Stomach (tissue), 8 donors: ENCODE measurements at regions not wholly inside any gene's neighbourhood (a gene's known extent, or its start where the extent isn't known, plus 50 kb on each side); places are given as distances from the start of the nearest gene placed in this dataset.

ENCODE experiments used
- DNase-seq, 2 donors: peaks; one replicate each; pipeline versions ENCODE4 v3.0.0 to v3.0.0-alpha.2; 2013 to 2019
- H3K27ac ChIP-seq, 5 donors: fragments of 200-600 bp in 4 of 5; sonication (generic) in 4 of 5; one replicate each; pipeline ENCODE4 v1.5.1; 2013 to 2019; ENCODE audit warnings: mild to moderate bottlenecking in 1 of 5, moderate library complexity in 1 of 5
- H3K27me3 ChIP-seq, 3 donors: fragments of 200-600 bp; sonication (generic); one replicate each; pipeline ENCODE4 v1.5.1; 2017 to 2019; ENCODE audit warnings: mixed run types in 1 of 3
- H3K36me3 ChIP-seq, 4 donors: fragments of 200-600 bp; sonication (generic); 1 replicate in 3 of 4; 2 replicates in 1 of 4; pipeline ENCODE4 v1.5.1; 2016 to 2019
- H3K4me1 ChIP-seq, 4 donors: fragments of 200-600 bp; sonication (generic); one replicate each; pipeline ENCODE4 v1.5.1; 2016 to 2019
- H3K4me3 ChIP-seq, 4 donors: fragments of 200-600 bp; sonication (generic) in 3 of 4; one replicate each; pipeline ENCODE4 v1.5.1; 2016 to 2019; ENCODE audit warnings: mild to moderate bottlenecking in 1 of 4
- H3K9me3 ChIP-seq, 4 donors: fragments of 200-600 bp; sonication (generic); one replicate each; pipeline ENCODE4 v1.5.1; 2016 to 2019
- CTCF ChIP-seq, 7 experiments: fragments of 450-650 bp in 4 of 7; fragments of 200-600 bp in 3 of 7; sonication (generic) in 3 of 7; IDR thresholded peaks; one replicate each; pipeline ENCODE4 v1.5.1; 2016 to 2019; ENCODE audit warnings: antibody characterized with exemption in 7 of 7, control low read depth in 2 of 7, mild to moderate bottlenecking in 1 of 7
- EP300 ChIP-seq: sonication (generic); formaldehyde crosslinking; IDR thresholded peaks from one replicate; pipeline ENCODE4 v1.6.1; 2017; ENCODE audit warnings: antibody characterized with exemption
- POLR2A ChIP-seq, 4 donors: fragments of 450-650 bp; IDR thresholded peaks; one replicate each; pipeline ENCODE4 v1.6.1; 2016; ENCODE audit warnings: antibody characterized with exemption in 4 of 4, control low read depth in 2 of 4, mild to moderate bottlenecking in 1 of 4, moderate library complexity in 1 of 4
- POLR2AphosphoS5 ChIP-seq, 3 donors: sonication (generic); formaldehyde crosslinking; IDR thresholded peaks; one replicate each; pipeline ENCODE4 v1.6.1; 2016; ENCODE audit warnings: antibody characterized with exemption in 3 of 3
- WGBS, 5 donors: extraction: QIAGEN DNeasy Blood & Tissue Kit in 3 of 5; methylation state at CpG; one replicate each; pipeline versions ENCODE4 v1.1.5 to v1.1.7; 2013 to 2018; 5-methylcytosine and 5-hydroxymethylcytosine counted together
- intact Hi-C: fragments of 100-400 bp; cut with DNase I; formaldehyde crosslinking; loops from one replicate; pipeline ENCODE4 v1.15.1; 2023; ENCODE audit warnings: low total_unique reads
- donor health status: healthy with polysubstance abuse.
- donor health status: Bipolar disorder and iron deficiency.
- donor health status: healthy.

- TF ChIP-seq CTCF (IDR thresholded peaks at IDR 0.05) (no peak), POLR2AphosphoS5 (IDR thresholded peaks at IDR 0.05) (no peak), EP300 (no peak), POLR2A (IDR thresholded peaks at IDR 0.05) (no peak)
- no peaks in the 10 kb centered on the region for H3K36me3 ChIP-seq
- DNase-seq: peak in 1 of 2 donors; percentile 38
- peaks cover 0 to 7% (median 0%) of the 10 kb centered on the region in 4 donors for H3K4me1 ChIP-seq
- no peak overlapping the region for H3K4me3 ChIP-seq
- H3K27ac ChIP-seq: no peak overlapping the region
- H3K27me3 ChIP-seq: no peaks in the 10 kb centered on the region
- 34 to 55% (median 49%) methylated on average over 6 of the region's 6 CpGs for WGBS, 5 donors
- H3K9me3 ChIP-seq: no peaks in the 10 kb centered on the region
- intact Hi-C loops: no loop called here
Observed at GRCh38 chr18:55907453-55908175, 319.6 kb upstream of the TCF4 start.

GRCh38 chr18:55906536-55906935 is 318.5 kb upstream of the TCF4 start:
- Histone ChIP-seq H3K36me3 (no peaks in the 10 kb centered on the region), H3K4me3 (no peak overlapping the region), H3K9me3 (no peaks in the 10 kb centered on the region), H3K27me3 (no peaks in the 10 kb centered on the region), H3K27ac (no peak overlapping the region), H3K4me1 (peaks cover 0 to 7% (median 0%) of the 10 kb centered on the region in 4 donors)
- intact Hi-C loops: no loop called here
- no peak for TF ChIP-seq CTCF (IDR thresholded peaks at IDR 0.05)
- TF ChIP-seq POLR2AphosphoS5 (IDR thresholded peaks at IDR 0.05): no peak
- TF ChIP-seq POLR2A (IDR thresholded peaks at IDR 0.05): no peak
- no peak for TF ChIP-seq EP300
- WGBS, 5 donors: 41 to 75% (median 63%) methylated on average over 2 of the region's 2 CpGs
- DNase-seq: no peak

GRCh38 chr18:55903911-55904310 is 315.9 kb upstream of the TCF4 start:
- WGBS, 5 donors: 47 to 66% (median 65%) methylated on average over 4 to 6 of the region's 6 CpGs
- TF ChIP-seq CTCF (IDR thresholded peaks at IDR 0.05) (no peak), POLR2AphosphoS5 (IDR thresholded peaks at IDR 0.05) (no peak), EP300 (no peak), POLR2A (IDR thresholded peaks at IDR 0.05) (no peak)
- no peak overlapping the region for H3K4me3 ChIP-seq
- no peaks in the 10 kb centered on the region for H3K9me3 ChIP-seq
- intact Hi-C loops: no loop called here
- no peaks in the 10 kb centered on the region for H3K27me3 ChIP-seq
- DNase-seq: no peak
- H3K4me1 ChIP-seq: peaks cover 0 to 7% (median 0%) of the 10 kb centered on the region in 4 donors
- H3K27ac ChIP-seq: no peak overlapping the region
- H3K36me3 ChIP-seq: no peaks in the 10 kb centered on the region

- Histone ChIP-seq H3K27ac (no peak overlapping the region), H3K27me3 (no peaks in the 10 kb centered on the region), H3K4me1 (no peaks in the 10 kb centered on the region), H3K4me3 (no peak overlapping the region), H3K9me3 (no peaks in the 10 kb centered on the region), H3K36me3 (no peaks in the 10 kb centered on the region)
- 53 to 73% (median 59%) methylated on average over 2 of the region's 2 CpGs for WGBS, 5 donors
- DNase-seq: no peak
- intact Hi-C loops: no loop called here
- TF ChIP-seq EP300 (no peak), CTCF (IDR thresholded peaks at IDR 0.05) (no peak), POLR2AphosphoS5 (IDR thresholded peaks at IDR 0.05) (no peak), POLR2A (IDR thresholded peaks at IDR 0.05) (no peak)
Observed at GRCh38 chr18:55900380-55900779, 312.4 kb upstream of the TCF4 start.
